HG03354 (cell line): ENCODE measurements at regions not wholly inside any gene's neighbourhood (a gene's known extent, or its start where the extent isn't known, plus 50 kb on each side); places are given as distances from the start of the nearest gene placed in this dataset.

ENCODE experiments used
- ATAC-seq: cut with Tn5 transposase; IDR thresholded peaks from one replicate; pipeline ENCODE4 v1.9.1; 2021; ENCODE audit warnings: mild to moderate bottlenecking; ENCODE audit not compliant: unreplicated experiment, poor library complexity, severe bottlenecking

GRCh38 chr11:70486731-70487130, 88.4 kb downstream of the CTTN start:
- no peak for ATAC-seq

DNA sequence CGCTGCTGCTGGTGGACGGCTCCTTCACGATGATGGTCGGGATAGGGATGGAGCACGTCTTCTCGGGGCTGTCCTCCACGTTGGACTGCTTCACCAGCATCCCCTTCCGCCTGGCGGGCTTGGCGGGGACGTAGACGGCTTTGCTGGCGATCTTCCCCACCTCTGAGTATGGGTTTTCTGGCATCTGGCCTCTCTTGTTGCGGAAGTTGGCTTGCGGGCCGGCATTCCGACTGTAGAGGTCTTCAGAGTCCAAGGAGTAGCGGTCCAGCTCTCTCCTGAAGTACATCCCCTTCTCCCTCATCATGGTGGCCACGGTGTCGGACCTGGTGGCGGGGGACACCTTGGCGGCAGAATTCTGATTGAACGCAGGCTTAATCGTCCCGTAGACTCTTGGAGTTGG, 88.8 kb downstream of the CTTN start:
- no peak for ATAC-seq

GRCh38 chr11:70487756-70488155, 89.4 kb downstream of the CTTN start:
- ATAC-seq, result no peak

- ATAC-seq, result no peak
Observed at GRCh38 chr11:70488171-70488703, 89.9 kb downstream of the CTTN start.

DNA sequence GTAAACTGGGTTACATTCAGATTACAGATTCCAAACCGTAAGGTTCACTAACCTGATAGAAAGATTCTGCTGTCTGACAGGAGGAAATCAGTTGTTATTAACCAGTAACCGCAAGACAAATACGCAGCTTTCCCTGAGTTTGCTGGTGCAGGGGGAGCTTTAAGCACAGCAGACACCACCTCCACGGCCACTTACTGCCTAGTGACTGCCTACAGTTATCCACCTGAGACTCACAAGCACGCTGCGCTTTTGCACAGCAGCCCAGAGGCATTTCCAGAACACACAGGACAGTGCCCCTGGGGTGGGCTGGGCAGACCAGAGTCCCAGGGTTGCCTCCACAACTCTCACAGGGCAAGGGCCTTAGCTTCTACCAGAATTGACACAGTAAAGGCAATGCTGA, 90.9 kb downstream of the CTTN start:
- no peak for ATAC-seq

DNA sequence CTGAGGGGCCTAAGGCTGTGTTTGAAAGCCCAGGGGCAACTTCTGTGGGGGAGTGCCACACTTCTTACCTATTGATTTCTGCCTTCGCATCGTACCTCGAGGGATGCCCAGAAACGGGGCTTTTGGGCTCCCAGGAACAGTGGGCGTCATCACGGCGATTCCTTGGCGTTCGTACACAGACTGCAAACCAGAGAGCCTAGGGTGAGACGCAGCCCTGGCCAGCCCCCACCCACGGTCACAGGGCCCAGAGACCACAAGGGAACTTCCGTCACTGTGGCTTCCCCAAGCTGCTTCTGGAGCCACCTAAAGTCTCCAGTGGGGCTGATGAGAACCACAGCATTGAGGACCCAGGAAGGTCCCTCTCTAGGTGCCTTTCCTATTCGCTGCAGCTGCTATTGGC, 91.9 kb downstream of the CTTN start:
- ATAC-seq, result no peak

GRCh38 chr11:70490723-70491558, 92.6 kb downstream of the CTTN start:
- ATAC-seq, result no peak

DNA sequence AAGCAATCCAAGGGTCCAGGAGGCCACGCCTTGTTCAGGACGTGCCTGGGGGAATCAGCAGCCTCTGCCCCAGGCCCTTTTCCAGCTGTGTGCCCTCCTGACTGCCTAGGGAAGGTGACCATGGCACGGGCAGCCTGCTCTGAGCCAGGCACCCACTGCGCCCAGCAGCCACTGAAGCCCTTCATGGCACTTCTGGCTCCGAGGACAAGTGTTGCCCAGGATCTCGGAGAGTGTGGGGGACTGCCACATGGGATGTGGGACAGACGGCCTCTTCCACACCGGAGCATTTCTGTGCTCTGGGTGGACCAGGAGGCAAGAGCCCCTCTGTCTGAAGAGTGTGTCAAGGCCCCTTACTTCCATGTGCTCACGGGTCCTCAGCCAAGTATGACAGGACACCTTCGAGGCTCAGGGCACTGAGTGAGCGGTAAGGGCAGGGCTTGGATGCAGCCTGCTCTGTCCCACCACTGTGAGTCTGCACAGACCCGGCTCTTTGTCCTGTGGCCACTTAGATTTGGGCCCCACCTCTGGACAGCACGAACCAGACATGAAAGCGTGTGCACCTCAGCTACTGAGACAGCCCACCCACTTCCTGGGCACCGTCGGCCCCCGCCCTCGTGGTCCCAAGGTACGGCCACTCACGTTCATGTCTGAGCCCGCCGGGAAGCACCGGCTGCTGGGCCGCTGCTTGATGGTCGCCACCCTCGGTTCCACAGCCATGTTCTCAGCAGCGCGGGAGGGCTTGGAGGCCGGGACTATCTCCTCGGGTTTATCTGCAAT, 93.6 kb downstream of the CTTN start:
- no peak for ATAC-seq

DNA sequence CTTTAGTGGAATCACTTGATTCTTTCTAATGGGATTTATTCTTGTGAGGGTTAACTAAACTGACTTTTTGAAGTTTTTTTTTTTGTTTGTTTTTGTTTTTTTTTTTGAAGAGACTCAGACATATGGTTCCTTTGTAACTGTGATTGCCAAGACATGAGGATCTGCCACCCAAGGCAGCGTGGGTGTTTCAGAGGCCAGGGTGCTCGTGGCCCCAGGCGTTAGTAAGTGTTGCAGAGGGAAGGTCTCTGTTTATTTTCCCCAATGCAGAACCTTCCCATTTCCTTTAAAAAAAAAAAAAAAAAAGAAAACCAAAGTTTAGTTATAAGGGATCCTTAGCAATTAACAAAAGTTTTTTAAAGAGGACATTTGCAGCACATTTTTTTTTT, 94.8 kb downstream of the CTTN start:
- no peak for ATAC-seq

GRCh38 chr11:70493891-70494290, 95.6 kb downstream of the CTTN start:
- ATAC-seq, result no peak

DNA sequence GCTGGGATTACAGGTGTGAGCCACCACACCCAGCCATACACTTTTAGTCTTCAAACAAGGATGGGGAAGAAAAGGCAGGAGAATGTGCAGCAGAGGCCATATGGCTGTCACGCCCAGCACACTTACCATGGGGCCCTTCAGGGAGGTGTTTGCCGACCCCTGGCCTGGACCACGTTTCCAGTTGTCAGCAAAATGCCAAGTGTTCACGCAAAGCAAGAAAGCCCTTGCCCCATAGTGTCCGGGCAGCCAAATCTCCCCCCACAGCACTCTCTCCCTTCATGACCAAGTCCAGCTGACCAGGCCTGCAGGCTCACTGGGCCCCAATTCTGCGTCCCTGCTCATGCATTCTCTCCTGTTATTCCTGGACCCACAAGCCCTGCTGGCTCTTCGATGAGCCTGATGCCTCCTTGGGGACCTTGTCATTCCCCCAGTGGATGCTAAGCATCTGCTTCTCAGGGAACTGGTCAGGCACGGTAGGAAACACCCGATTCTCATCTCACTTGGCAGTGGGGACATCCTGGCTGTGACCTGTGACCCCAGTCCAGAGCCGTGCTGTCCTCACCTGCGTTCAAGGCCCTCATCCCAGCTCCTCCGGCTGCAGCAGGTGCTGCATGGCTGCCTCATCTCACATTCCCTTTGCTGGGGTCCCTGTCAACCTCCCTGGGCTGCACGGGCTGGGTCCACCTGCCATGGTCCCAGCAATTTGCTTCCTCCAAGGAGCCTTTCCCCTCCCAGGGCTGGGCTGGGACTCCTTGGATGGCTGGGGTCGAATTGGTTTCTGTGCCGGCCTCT, 96.4 kb downstream of the CTTN start:
- ATAC-seq, result no peak

DNA sequence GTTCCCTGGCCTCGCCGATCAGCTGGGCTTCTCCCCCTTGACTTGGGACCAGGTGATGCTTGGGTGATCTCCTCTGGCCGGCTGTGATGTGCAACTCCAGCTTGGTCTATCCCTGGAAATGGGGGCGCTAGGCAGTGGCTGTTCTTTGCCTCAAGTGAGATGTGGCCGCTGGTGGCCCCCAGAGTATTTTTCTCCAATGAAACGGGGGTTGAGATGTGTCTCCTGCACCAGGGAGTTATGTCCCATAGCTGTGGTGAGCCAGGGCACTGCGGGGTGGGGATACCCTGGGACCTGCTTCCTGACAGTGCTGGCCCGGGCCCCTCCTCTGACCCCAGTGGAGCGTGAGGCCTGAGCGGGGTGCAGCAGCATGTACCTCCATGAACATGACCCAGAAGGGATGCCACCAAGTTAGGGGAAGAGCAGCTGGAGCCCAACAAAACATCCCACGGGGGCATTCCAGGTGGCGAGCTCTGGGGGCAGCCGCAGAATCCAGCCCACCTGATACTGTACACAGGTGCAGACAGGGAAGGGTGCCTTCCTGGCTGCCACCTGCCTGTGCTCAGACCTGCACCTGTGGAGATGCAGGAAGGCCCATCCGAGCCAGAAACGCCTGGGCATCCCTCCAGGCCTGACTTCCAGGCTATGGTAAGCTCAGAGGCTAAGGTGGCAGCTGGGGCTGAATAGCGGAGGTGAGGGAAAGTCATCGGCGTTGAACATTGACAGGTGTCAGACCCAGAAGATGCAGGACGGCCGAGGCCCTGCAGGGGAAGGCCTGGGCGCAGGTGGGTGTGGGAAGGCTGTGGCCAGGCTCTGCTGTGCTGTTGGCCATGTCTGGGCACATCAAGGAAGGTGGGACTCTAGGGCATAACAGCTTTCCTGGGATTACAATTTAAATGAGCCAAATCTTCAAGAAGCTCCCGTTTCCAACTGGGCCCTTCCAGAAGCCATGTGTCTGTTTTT, 97.3 kb downstream of the CTTN start:
- no peak for ATAC-seq

DNA sequence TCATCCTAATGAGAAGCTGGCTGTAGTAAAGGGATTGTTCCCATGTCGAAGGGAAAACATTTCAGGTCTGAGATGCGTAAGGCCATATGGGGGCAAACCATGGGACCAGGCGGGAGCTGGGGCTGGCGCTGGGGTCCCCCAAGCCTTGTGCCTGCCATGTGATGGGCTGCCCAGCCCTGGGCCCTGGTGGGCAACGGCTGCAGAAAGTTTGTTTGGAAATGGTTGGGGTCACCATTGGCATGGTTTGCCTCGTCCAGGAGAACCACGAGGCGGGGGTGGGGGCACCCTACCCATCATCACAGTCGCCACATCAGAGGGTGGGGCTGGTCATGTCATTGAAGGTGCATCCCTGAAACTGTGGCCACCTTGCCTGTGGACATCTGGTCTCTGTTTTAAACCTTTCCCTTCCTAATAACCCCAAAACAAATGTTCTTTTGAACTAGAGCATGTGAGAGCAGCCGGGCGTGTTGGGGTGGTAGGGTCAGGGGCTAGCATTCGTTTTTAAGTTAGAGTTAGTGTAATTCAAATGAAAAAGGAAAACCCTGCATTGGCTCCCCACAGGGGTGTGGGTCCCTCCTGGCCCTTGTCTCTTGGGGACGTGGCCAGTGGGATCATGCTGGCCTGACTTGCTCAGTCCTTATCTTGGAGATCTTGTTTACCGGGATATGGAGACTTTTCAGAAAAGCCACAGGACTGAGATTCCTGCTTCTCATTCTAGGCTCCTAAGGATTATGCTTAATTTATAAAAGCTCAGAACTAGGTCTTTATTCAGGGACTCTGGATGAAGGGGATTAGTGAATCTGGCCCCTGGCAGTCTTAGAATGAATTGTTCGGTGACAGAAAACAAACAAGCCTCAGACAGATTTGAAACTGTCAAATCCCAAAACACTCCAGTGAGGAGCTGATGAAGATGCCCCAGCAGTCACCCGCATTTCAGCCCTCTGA, 98.5 kb downstream of the CTTN start:
- no peak for ATAC-seq

- ATAC-seq, result no peak
Observed at GRCh38 chr11:70497536-70498075, 99.3 kb downstream of the CTTN start.

DNA sequence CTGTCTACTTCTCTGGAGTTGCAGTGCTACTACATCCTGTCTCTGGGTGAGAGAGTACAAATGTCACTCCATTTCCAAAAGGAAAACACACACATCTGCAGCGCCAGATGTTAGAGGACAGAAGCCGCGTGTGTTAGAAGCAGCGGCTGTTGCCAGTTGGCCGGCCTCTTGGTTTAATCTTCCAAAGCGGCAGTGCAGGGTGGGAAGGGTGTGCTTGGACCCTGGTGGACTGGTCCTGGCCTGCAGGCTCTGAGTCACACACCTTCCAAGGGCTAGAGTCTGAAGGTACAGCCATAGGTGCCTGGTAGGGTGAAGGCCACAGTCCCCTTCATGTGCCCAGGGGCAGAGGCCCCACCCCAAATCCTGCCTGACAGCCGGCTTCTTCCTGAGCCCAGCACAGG, 99.8 kb downstream of the CTTN start:
- no peak for ATAC-seq

GRCh38 chr11:70498976-70499801, 100.9 kb downstream of the CTTN start:
- no peak for ATAC-seq
